ENCODE measurements at regions not wholly inside any gene's neighbourhood (a gene's known extent, or its start where the extent isn't known, plus 50 kb on each side); places are given as distances from the start of the nearest gene placed in this dataset.
A peak's percentile ranks its signal among the peaks of the same experiment; 100 is the strongest.

DNA sequence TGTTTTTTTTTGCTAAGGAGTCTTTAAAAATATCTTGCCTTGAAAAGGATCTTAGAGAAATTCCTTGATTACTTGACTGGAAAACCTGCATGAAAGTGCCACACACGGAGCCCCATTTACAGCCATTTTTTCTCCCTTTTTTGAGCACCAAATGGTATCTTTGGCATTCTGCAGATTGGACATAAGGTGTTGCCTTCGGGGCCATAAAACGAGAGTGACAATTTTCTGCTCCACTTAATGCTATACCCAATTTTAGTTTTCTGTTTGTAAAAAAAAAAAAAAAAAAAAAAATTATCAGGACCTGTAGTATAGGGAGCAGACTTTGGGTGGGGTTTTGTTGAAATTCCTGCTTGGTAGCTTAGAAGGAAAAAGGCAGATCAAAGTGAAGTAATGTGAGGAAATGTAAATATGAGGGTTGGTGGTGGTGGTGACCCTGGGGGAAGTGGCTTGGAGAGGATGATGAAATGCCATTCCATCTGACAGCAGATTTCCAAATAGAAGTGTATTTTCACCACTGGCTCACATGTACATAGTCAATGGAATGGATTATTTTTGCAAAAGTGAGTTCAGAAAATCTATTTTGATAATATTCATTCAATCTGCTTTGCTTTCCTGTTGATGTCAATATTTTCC lies 212.1 kb upstream of the SOX4 start:
- DNase-seq (ENCODE audit: low read depth), result no peak

DNA sequence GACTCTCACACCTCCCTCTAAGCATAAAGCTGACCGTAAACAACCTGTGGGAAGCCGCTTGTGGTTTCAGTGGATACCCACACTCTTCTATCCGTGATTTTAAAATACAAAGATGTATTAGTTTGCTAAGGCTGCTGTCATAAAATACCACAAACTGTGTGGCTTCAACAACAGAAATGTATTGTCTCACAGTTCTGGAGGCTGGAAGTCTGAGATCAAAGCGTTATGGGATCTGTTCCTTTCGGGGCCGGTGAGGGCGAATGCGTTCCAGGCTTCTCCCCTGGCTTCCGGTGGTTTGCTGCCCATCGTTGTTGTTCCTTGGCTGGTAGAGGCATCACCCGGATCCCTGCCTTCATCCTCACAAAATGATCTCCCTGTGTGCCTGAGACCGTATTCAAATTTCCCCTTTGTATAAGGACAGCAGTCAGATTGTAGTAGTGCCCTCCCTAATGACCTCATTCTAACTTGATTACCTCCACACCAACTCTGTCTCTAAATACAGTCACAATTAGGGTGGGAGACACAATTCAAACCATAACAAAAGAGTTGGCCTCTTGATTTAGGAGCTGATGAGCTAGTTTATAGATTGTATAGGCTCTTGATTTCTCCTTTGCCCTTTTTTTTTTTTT lies 210.6 kb upstream of the SOX4 start:
- DNase-seq (ENCODE audit: low read depth), result no peak

DNA sequence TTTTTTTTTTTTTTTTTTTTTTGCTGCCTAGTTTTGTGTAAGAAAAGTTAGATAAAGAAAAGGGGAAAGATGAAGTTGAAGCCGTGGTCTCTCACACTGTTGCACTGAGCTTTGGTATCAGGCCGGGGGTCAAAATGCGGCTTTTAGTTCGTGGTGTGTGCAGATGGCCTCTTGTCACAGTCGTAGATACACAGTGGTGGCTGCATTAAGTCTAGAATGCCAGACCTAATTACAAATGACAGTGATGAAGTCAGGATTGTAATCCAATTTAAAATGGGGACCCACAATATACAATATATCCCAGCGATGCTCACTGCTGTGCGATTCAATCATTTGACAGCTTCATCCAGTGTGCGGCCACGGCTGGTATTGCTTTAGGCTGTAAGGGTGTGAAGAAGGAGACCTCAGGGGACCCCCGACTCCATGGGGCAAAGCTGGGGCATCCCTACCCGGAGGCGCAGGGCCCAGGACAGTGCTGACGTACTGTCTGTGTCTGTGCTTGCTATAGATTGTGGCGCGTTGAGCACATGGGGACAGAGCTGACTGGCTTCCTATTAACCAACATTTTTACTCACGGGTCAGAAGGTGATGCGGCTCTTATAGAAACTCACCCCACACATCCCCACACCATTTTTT lies 210.0 kb upstream of the SOX4 start:
- no peak for DNase-seq (ENCODE audit: low read depth)

DNA sequence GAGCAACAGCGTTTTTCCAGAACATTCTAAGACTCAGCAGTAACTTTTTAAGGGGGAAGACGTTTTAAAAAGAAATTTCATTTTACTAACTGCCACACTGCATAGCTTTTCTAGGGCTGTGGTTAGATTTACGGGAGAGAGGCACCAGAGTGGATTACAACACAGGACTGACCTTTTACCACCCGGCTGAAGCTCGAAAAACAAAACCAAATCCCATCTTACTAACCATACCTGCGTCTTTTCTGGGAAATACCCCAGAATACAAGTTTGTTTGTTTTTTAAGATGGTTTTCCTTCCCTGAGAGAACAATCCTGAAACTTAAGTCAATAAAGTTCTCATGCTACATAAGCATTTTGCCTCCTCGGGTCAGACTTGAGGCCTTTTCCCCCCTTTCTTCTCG lies 209.3 kb upstream of the SOX4 start:
- DNase-seq (ENCODE audit: low read depth), result peak; percentile 34

DNA sequence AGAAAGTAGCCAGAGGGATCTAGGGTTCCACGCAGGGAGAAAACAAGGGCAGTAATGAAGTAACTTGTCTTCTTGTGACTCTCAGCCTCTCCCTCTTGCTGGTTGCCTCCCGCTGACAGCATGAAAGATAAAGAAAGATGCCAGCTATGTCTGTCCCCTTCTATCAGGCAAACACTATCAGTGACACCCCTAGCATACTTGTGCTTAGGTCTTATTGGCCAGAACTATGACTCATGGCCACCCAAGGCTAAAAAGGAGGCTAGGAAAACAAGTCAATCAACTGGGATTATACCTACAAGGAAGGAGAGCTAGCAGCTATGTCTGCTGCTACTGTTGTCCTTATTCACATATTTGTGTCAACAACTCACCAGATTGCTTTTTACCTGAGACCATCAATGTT lies 206.8 kb upstream of the SOX4 start:
- DNase-seq (ENCODE audit: low read depth), result no peak

DNA sequence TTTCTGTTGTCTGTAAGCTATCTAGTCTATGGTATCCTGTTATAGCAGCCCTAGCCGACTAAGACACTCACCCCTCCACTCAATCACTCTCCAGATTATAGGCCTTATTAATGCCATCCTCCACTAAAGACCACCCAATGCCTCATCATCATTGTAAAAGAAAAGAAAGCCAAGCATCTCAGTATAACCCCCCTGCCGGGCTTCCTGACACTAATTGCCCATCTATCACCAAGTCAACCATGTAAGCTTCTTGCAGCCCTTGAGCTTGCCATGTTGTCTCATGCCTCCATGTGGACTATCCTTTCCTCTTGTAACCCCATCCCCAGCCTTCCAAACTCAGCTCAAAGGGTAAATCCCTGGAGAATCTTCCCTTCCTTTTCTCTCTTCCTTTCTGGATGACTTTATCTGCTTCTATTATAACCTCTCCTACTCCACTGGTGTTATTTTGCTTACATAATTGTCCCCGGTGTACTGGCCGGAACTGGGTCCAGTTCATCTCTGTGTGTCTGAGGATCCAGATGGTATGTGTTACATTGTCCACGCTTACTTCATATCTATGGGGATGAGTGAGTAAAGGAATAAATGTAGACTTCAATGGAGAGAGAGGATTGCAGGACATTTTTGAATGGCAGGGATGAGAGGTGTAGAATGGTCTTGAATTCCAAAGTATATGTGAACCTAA lies 202.9 kb upstream of the SOX4 start:
- no peak for DNase-seq (ENCODE audit: low read depth)

DNA sequence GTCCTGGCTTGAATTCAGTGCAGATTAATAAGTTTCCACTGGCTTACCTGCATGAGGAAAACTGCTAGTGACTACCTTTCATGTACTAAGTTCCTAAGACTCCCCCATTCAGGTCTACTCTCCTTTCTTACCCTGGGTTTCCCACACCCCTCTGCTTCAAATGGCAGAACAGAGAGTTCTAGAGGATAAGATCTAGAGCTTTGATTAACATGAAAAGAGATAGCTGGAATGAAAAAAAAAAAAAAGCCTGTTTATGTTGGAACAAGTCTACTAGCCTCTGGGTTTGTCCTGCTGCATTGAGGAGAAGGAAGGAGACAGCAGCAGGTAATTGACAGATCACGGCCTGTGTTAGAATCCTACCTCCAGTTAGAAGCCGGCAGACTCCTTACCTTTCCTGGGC lies 201.4 kb upstream of the SOX4 start:
- no peak for DNase-seq (ENCODE audit: low read depth)

DNA sequence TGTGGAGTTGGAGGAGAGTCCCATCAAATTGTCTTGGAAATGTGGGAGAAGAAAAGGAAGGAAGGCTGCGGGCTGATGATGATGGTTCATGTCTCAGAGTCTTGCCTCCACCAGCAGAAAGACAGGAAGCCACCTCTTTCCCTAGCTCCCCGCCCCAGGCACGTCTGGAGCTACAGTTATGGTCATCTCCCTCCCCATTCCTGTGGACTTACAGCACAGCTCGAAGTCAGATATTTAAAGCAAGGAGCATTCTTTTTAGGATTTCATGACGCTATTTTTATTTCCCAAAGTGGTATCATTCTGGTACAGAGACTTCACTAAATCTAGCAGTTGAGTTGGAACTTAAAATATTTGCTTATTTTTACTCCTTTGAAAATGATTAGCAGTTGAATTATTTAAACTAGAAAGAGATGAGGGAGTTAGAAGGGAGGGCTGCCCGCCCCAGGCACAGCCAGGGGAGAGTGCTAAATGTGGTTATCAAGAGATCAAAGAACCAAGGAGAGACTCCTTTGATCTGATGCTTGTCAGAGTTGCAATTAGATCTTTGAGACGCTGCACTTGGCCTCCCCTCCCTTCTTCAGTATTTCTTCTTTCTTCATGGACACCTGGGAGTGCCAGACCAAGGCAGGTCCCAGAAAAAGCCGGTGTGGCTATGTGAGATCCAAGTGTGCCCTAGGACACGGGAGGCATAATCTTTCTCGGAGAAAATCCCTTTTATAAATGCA lies 199.9 kb upstream of the SOX4 start:
- no peak for DNase-seq (ENCODE audit: low read depth)

DNA sequence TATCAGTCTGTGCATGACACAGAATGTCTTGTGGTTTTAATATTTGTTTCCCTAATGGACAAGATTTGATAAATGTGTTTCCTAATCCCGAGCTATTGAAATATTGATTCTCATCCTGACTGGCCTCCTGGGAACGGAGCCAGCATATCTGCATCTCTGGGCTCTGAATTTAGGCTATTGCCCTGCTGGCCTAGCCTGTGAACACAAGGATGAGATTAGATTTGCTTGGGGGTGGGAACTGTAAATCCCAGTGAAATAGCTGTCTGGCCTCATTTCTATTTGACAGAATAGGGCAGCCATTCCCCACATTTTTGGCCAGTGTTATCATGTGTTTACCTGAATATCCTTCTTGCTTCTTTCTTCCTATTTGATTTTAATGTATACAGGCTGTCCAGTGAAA lies 198.4 kb upstream of the SOX4 start:
- DNase-seq (ENCODE audit: low read depth), result no peak

DNA sequence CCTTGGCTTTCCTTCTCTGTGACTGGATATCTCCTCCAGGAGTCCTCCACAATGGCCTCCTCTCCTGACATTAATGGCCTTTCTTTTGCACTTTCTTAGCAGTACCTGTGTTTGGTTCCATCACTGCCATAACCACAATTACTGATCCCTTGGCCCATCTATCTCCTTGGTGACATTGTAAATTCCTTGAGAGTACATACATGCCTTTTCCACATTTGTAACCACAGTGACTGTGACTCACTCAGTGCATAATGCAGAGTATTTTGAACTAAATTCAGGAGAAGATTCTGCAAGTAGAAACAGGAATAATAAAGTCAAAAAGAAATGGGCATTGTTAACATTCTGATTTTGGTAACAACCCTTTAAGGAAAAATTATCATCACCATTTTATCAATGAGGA lies 197.2 kb upstream of the SOX4 start:
- peak; percentile 26 for DNase-seq (ENCODE audit: low read depth)

DNA sequence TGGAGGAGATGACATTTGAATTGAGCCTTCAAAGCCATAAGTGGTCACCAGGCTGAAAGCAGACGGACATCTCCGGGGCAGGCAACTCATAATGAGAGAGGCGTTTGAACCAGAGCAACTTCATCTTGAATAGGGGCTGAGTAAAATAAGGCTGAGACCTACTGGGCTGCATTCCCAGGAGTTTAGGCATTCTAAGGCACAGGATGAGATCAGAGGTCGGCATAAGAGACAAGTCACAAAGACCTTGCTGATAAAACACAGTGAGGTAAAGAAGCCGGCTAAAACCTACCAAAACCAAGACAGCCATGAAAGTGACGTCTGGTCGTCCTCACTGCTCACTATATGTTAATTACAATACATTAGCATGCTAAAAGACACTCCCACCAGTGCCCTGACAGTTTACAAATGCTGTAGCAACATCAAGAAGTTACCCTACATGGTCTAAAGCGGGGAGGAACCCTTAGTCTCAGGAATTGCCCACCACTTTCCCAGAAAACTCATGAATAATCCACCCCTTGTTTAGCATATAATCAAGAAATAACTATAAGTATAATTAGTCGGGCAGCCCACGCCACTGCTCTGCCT lies 194.7 kb upstream of the SOX4 start:
- no peak for DNase-seq (ENCODE audit: low read depth)

DNA sequence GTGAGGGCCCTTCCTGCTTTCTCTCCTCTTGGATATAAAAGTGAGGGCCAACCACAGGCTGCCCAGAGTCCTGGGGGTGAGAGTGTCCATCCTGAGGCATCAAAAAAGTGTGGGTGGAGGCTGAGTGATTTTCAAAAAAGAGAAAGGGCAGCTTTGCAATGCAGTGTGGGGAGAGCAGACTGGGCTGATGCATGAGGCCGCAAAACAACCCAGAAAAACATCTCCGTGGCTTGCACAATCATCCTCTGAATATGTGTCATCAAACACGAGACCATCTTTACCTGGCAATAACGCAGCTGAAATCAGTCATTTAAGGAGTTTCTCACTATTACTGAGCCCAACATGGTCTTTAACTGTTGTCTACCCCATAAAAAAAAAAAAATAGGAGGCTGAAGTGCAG lies 191.2 kb upstream of the SOX4 start:
- DNase-seq (ENCODE audit: low read depth), result peak; percentile 37

DNA sequence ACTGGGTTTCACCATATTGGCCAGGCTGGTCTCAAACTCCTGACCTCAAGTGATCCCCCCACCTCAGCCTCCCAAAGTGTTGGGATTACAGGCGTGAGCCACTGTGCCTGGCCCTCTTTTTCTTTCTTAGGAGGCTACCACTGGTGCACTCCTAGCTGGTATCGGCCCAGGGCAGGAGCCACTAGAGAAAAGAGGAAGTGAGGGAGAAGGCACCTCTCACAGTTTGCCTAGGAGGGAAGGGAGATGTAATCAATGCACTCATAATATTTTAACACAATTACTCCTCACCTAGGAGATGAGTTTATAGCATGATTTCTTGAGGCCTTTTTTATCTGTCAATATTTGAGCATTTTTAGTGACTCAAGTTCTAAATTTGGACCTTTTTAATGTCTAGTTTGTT lies 189.0 kb upstream of the SOX4 start:
- no peak for DNase-seq (ENCODE audit: low read depth)

DNA sequence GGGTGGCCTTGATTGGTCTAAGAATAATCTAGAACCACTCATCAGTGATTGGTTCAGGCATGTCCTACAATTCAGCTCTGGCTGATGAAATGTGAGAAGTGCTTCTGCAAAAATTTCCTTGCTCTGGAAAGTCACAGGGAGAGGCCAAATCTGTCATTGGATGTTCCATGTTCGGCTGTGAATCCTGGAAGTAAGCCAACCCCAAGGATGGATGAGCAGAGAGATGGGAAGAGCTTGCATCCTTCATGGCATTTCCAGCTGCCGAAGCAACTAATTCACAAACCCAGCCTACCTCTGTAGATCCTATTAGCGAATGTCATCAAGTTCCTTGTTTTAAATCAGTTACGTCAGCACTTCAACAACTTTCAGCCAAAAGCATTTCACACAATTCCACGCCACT lies 187.2 kb upstream of the SOX4 start:
- DNase-seq (ENCODE audit: low read depth), result no peak

DNA sequence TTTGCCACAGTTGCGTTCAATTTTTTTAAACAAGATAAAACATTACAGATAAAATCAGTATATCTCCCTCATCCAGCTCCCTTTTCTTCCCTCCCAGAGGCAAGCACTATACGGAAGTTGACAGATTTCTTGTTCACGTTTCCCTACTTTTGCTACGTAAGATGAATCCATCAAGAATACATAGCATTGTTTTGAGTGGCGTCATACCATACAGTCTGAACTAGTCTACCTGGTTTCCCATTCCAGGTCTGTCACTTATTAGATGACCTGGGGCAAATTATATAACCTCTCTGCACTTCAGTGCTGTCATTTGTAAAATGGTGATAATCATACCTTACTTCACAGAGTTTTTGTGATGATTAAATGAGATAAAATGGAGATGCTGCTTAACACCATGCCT lies 184.3 kb upstream of the SOX4 start:
- no peak for DNase-seq (ENCODE audit: low read depth)

DNA sequence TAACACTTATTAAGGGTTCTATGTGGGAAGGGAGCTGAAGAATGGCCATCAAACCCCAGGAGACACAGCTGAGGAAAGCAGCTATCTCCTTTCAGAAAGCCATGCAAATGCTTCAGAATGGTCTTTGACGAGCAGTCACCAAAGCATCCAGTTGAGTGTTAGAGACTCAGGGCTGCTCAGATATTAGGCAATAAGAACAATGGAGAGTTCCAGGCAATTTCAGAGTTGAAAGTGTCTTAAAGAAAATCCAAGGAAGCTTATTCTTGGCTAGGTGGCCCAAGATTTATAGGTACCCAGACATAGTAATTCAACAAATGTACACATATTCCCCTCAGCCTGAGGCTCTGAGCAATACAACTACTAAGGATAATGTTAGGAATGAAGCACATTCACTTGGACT lies 180.1 kb upstream of the SOX4 start:
- no peak for DNase-seq (ENCODE audit: low read depth)

DNA sequence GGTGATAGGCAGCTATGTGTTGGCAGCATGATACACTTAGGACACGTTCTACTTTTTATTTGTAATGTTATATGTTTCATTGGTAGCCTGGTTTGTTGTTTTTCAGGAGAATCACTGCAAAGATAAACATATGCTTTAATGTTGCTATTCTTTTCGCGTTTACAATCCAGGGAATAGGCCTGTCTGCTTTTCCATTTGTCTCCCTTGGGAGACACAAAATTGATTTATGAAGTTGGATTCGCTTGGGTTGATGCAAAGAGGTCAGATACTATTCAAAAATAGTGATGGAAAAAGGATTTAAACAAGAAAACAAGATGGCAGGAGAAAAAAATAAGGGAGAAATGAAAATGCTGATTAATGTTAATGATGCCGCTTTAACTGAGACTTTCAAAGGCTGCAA lies 179.5 kb upstream of the SOX4 start:
- DNase-seq (ENCODE audit: low read depth), result no peak

DNA sequence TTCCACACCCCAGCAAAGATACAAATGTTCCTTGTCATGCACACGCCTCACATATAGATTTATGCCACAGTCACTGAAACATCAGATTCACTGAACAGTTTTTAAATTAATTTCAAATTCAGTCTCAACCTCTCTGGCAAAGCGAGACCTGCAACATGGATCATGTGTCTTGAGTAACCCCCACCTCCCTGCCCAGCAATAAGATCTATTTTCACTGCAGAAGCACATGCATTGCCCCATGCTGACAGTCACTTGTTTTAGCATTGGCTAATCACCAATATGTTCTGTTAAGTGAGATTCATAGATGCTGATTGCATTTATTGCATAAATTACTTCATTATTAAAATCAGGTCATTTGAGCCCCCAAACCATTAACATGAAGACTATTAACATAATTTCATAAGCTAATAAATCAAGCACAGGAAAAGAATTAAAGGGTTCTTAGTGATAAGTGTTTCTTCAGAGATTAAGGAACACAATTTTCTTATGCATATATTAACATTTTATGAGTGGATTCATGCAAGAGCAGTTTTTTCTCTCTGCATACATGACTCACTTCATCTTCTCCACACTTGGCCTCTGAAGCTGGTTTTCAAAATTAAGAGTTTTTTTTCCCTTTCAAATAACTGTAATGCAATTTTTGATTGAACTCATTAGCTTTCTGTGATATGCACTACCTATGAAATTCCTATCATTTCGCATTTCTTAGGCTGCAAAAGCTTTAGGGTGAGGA lies 173.2 kb upstream of the SOX4 start:
- DNase-seq (ENCODE audit: low read depth), result no peak

DNA sequence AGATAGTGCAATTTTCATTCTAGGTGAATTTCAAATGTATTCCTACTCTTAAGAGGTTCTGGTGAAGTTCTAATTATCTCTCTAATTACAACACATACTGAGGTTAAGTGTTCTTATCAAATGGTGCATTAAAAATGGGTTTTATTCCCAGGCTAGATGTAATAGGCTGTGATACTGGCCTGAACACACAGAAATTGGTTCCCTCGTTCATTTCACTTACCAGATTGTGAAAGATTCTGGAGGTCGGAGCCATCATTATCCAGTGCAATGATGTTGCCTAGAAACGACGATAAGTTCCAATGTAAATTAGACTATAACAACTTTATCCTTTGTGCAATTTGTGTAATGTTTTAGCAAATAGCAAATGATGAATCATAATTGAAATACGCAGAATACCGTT lies 172.6 kb upstream of the SOX4 start:
- no peak for DNase-seq (ENCODE audit: low read depth)

DNA sequence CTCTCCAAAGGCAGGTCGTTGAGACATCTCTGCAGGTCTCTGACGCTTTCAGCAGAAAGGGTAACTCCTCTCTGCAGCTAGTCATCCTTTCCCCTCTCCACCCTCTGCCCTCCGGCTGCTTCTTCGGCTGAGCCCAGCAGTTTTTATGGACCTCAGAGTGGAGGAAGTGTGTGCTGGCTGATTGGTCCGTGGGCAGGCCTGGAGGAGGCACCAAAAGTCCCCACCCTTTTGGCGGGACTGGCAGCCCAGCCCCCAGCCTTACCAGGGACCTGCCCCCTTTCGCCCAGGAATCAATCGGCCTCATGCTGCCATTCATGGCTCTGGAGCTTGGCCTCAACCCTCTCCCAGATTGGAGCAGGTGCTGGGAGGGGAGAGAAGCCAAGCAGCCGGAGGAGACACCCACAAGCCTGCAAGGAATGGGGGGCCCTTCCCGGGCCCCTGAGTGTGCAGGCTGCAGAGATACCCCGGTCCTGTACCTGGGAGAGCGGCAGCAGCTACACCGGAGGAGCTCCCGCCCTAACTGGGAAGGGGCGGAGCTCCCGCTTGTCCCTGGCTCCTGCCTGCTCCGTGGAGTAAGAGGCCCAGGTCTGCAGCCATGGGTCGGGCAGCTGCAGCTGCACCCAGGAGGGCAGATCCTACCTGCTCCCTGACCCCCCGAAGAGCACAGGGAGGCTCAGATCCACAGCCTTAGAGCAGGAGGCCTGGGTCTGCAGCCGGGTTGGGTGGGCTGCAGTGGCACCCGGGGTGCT lies 170.3 kb upstream of the SOX4 start:
- no peak for DNase-seq (ENCODE audit: low read depth)

Data from fibroblast of gingiva (primary cell).